Smooth muscle cell (in vitro differentiated cells): ENCODE measurements at regions not wholly inside any gene's neighbourhood (a gene's known extent, or its start where the extent isn't known, plus 50 kb on each side); places are given as distances from the start of the nearest gene placed in this dataset.

Source experiments
- DNase-seq: peaks from one replicate; lab custom pipeline; 2025; ENCODE audit not compliant: unreplicated experiment; lab: John Stamatoyannopoulos, UW
- H2AFZ ChIP-seq: fragments of 200-600 bp; sonication (generic); 2 replicates; pipeline ENCODE4 v1.6.0; 2016; ENCODE audit warnings: antibody characterized with exemption, low read depth, mild to moderate bottlenecking
- H3F3A ChIP-seq: fragments of 200-600 bp; sonication (generic); 2 replicates; pipeline ENCODE4 v1.6.0; 2017; ENCODE audit warnings: antibody characterized with exemption, low read depth
- H3K27ac ChIP-seq: fragments of 200-600 bp; sonication (generic); 2 replicates; pipeline ENCODE4 v1.5.1; 2016; ENCODE audit warnings: low read depth, mild to moderate bottlenecking
- H3K27me3 ChIP-seq: fragments of 200-600 bp; sonication (generic); 2 replicates; pipeline ENCODE4 v1.6.1; 2016; ENCODE audit warnings: low read depth, mild to moderate bottlenecking
- H3K36me3 ChIP-seq: fragments of 200-600 bp; sonication (generic); 2 replicates; pipeline ENCODE4 v1.5.1; 2016; ENCODE audit warnings: low read depth
- H3K4me1 ChIP-seq: fragments of 200-600 bp; sonication (generic); 2 replicates; pipeline ENCODE4 v1.5.1; 2016; ENCODE audit warnings: low read depth
- H3K4me2 ChIP-seq: fragments of 200-600 bp; sonication (generic); 2 replicates; pipeline ENCODE4 v1.6.0; 2016; ENCODE audit warnings: mild to moderate bottlenecking
- H3K4me3 ChIP-seq: fragments of 200-600 bp; sonication (generic); 2 replicates; pipeline ENCODE4 v1.5.1; 2016; ENCODE audit warnings: mild to moderate bottlenecking
- H3K79me2 ChIP-seq: fragments of 200-600 bp; sonication (generic); 2 replicates; pipeline ENCODE4 v1.6.0; 2016; ENCODE audit warnings: low read depth, mild to moderate bottlenecking
- H3K9ac ChIP-seq: fragments of 200-600 bp; sonication (generic); 2 replicates; pipeline ENCODE4 v1.6.0; 2016; ENCODE audit warnings: low read depth
- H3K9me3 ChIP-seq: fragments of 200-600 bp; sonication (generic); replicated peaks from 2 replicates; pipeline ENCODE4 v1.5.1; 2016; ENCODE audit warnings: low read depth
- H4K20me1 ChIP-seq: fragments of 200-600 bp; sonication (generic); 2 replicates; pipeline ENCODE4 v1.6.0; 2016; ENCODE audit warnings: low read depth
- CTCF ChIP-seq: fragments of 200-600 bp; sonication (generic); IDR thresholded peaks from 2 replicates; pipeline ENCODE4 v1.5.1; 2017; ENCODE audit warnings: borderline replicate concordance, mild to moderate bottlenecking, antibody characterized with exemption; ENCODE audit not compliant: insufficient read depth, poor library complexity, severe bottlenecking
- WGBS: methylation state at CpG from one replicate; pipeline ENCODE4 v1.1.7; 2016; ENCODE audit warnings: low lambda C conversion rate; 5-methylcytosine and 5-hydroxymethylcytosine counted together

GRCh38 chr2:57100436-57100835, 916.6 kb downstream of the CCDC85A start:
- Histone ChIP-seq H3K9ac (no peak overlapping the region), H3K36me3 (no peaks in the 10 kb centered on the region), H3K4me1 (no peaks in the 10 kb centered on the region), H3K79me2 (no peaks in the 10 kb centered on the region), H2AFZ (no peak overlapping the region), H4K20me1 (no peaks in the 10 kb centered on the region), H3K27me3 (no peaks in the 10 kb centered on the region), H3K4me2 (no peak overlapping the region), H3K4me3 (no peak overlapping the region), H3K9me3 (no peaks in the 10 kb centered on the region), H3F3A (no peaks in the 10 kb centered on the region), H3K27ac (no peak overlapping the region)
- no peak for TF ChIP-seq CTCF
- no peak for DNase-seq

GRCh38 chr2:57105694-57106093, 921.9 kb downstream of the CCDC85A start:
- Histone ChIP-seq H3K27ac (no peak overlapping the region), H3K9me3 (no peaks in the 10 kb centered on the region), H3K4me2 (no peak overlapping the region), H3F3A (no peaks in the 10 kb centered on the region), H3K9ac (no peak overlapping the region), H3K27me3 (no peaks in the 10 kb centered on the region), H3K4me3 (no peak overlapping the region), H4K20me1 (no peaks in the 10 kb centered on the region), H2AFZ (no peak overlapping the region), H3K79me2 (no peaks in the 10 kb centered on the region), H3K4me1 (no peaks in the 10 kb centered on the region), H3K36me3 (no peaks in the 10 kb centered on the region)
- TF ChIP-seq CTCF = no peak
- DNase-seq = no peak
- WGBS = 84% methylated on average over 4 of the region's 4 CpGs

- Histone ChIP-seq H3K27me3 (no peaks in the 10 kb centered on the region), H3K27ac (no peak overlapping the region), H3K36me3 (no peaks in the 10 kb centered on the region), H2AFZ (no peak overlapping the region), H3K4me3 (no peak overlapping the region), H3K9ac (no peak overlapping the region), H3K79me2 (no peaks in the 10 kb centered on the region), H4K20me1 (no peaks in the 10 kb centered on the region), H3F3A (no peaks in the 10 kb centered on the region), H3K4me2 (no peak overlapping the region), H3K9me3 (no peaks in the 10 kb centered on the region), H3K4me1 (no peaks in the 10 kb centered on the region)
- DNase-seq = no peak
- no peak for TF ChIP-seq CTCF
- WGBS = 74% methylated on average over 2 of the region's 2 CpGs
Measured at GRCh38 chr2:57107353-57107752, 923.6 kb downstream of the CCDC85A start.

- DNase-seq = no peak
- no peaks in the 10 kb centered on the region for H3F3A ChIP-seq
- 96% methylated on average over 2 of the region's 2 CpGs for WGBS
- no peaks in the 10 kb centered on the region for H3K79me2 ChIP-seq
- no peaks in the 10 kb centered on the region for H3K36me3 ChIP-seq
- H4K20me1 ChIP-seq = no peaks in the 10 kb centered on the region
- TF ChIP-seq CTCF = no peak
- H3K4me1 ChIP-seq = no peaks in the 10 kb centered on the region
- no peak overlapping the region for H3K4me3 ChIP-seq
- H3K27me3 ChIP-seq = no peaks in the 10 kb centered on the region
- no peak overlapping the region for H3K4me2 ChIP-seq
- H3K9me3 ChIP-seq = no peaks in the 10 kb centered on the region
- no peak overlapping the region for H3K9ac ChIP-seq
- H3K27ac ChIP-seq = no peak overlapping the region
- H2AFZ ChIP-seq = no peak overlapping the region
Measured at GRCh38 chr2:57111531-57111930, 927.7 kb downstream of the CCDC85A start.
